HG03139 (cell line): ENCODE measurements at regions not wholly inside any gene's neighbourhood (a gene's known extent, or its start where the extent isn't known, plus 50 kb on each side); places are given as distances from the start of the nearest gene placed in this dataset.

ENCODE experiments used
- ATAC-seq: cut with Tn5 transposase; IDR thresholded peaks from one replicate; pipeline ENCODE4 v1.9.1; 2021; ENCODE audit not compliant: unreplicated experiment

DNA sequence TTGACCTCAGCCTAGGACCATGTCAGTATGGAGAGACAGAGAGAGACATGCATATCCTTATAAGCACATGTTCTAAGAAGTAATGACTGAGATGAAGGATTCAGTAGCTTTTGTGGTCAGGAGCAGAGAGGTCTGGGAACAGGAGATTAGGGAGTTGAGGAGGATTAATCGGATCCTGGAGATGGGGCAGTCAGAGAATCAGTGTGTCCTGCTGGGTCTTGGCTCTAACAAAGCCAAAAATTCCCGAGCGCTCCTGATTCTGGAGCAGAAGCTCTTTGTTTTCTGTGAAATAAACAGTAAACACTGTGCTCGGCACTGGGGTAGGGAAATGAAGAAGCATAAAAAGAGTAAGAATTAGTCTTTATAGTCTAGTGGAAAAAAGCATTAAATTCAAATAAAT, 520.0 kb upstream of the CLINT1 start:
- ATAC-seq: no peak

- no peak for ATAC-seq
These were observed 517.7 kb upstream of the CLINT1 start for GRCh38 chr5:158376679-158377078.

- no peak for ATAC-seq
These were observed 516.6 kb upstream of the CLINT1 start for GRCh38 chr5:158375531-158375930.

GRCh38 chr5:158373608-158374395, 514.9 kb upstream of the CLINT1 start:
- no peak for ATAC-seq

- no peak for ATAC-seq
These were observed 510.3 kb upstream of the CLINT1 start for GRCh38 chr5:158369241-158369640.

- ATAC-seq: no peak
These were observed 509.7 kb upstream of the CLINT1 start for GRCh38 chr5:158368686-158369085.

- ATAC-seq: no peak
These were observed 505.4 kb upstream of the CLINT1 start for GRCh38 chr5:158364367-158364766.

DNA sequence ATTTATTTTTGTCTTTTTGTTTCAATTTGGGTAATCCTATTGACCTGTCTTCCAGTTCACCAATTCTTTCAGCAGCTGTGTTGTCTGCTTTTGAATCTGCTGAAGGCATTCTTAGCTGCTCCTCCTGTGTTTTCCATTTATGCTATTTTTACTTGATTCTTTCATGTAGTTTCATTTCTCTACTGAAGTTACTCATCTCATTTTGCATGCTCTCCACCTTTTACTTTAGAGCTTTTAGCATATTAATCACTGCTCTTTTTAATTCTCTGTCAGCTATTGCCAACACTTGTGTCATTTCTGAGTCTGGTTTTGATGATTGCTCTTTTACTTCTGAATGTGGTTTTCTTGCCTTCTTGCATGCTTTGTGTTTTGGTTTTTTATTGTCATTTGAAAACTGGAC, 496.0 kb upstream of the CLINT1 start:
- no peak for ATAC-seq

GRCh38 chr5:158351485-158352125, 492.7 kb upstream of the CLINT1 start:
- ATAC-seq: no peak

DNA sequence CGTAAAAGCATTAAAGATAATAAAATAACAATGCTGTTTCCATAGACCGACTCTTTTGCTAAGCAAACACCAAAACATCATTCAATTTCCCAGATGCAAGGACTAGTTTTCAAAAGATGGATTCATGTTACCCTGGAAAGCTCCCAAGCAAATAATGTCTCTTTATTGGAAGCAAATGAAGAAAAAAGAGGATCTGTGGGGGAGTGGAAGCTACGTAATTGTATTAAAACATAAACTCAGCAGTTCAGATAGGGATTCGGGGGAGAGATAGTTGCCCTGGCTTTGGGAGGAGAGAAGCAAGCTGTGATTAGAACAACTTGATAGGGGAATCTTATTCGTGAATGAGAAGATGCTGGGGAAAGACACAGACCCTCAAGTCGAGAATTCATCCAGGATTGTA, 491.0 kb upstream of the CLINT1 start:
- no peak for ATAC-seq

- no peak for ATAC-seq
These were observed 485.4 kb upstream of the CLINT1 start for GRCh38 chr5:158344376-158344775.

- ATAC-seq: no peak
These were observed 481.7 kb upstream of the CLINT1 start for GRCh38 chr5:158340608-158341007.

DNA sequence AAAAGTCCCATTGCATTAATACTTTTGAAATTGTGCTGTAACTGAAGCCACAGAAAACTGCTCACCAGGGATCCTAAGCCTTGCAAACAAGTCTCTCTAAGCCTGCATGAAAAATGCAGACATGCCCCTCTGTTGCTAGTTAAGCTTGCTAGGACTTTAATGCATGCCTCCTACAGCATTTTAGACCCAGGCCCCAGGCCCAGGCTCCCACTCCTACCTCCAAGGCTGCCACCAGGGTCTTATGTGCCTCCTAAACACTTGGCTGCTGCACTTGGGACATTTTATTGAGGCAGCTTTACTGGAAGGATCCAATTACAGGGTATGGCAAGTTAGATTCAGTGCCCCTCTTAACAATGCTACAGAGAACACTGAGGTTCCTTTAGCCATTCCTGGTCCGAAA, 467.3 kb upstream of the CLINT1 start:
- no peak for ATAC-seq

GRCh38 chr5:158324236-158324635, 465.3 kb upstream of the CLINT1 start:
- ATAC-seq: no peak

DNA sequence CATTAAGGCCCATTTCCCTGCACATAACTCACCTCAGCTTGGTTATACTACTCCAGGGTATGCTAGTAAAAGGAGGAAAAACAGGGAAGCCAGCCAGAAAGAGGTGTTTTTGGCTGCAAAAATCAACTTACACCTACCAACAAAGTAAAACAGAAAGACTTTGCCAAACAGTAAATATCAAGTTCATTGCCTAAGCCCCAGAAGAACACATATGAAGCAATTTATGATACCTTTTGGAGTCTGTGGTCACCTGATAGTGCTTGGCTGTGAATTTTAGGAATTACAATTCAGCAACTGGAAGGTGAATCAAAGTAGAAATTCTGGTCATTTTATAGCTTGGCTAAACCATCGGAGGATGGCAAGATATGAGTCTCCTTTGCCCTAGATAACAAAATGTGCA, 463.7 kb upstream of the CLINT1 start:
- ATAC-seq: no peak

- ATAC-seq: no peak
These were observed 462.0 kb upstream of the CLINT1 start for GRCh38 chr5:158320934-158321333.

GRCh38 chr5:158320178-158320674, 461.3 kb upstream of the CLINT1 start:
- no peak for ATAC-seq

DNA sequence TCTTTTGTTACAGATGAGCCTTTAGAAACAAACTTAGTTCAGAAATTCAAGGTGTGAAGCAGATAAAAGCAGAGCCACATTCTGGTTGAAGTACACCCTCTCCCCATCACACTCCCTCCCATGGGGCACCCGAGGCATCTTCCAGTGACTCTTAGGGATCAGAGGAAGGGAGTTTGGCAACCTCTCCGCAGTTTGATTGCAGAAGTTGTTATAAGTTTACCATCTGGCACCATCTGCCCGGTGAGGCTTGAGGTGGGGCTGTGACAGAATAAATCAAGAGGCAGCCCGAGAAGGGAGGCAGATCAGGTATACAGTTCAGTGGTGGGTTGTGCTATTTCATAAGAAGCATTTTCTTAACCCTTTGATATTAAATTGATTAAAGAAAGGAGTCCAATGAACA, 458.6 kb upstream of the CLINT1 start:
- no peak for ATAC-seq

GRCh38 chr5:158313733-158314464, 455.0 kb upstream of the CLINT1 start:
- ATAC-seq: no peak

DNA sequence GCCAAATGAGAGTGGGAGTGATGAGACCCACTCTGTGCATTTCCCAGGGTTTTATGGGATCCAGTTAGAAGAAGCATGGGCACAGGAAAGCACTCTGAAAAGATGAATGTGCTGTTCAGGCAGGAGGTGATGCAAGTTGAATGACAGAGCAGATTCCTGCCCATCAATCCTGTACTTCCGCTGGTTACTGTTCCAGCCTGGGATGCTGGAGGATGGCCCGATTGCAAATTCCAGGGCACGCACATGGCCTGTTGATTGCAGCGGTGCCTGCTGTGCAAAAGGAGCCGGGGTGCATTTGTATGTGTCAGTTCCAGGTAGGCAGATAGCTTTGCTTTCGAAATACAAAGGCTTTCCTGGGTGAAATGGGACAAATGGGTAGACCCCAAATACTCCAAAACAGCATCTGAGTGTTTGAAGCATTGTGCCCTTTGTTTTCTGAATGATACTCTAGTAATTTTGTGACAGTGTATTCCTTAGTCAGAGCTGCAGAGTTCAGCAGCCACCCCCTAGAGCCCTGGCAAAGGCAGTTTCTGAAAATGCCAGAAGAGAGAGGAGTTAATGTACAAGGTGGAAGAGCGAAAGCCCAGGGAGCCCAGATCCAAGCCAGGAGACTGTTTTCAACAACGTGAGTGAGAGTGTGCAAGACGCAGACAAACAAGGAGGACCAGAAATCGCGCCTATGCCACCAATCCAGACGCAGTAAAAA, 454.2 kb upstream of the CLINT1 start:
- ATAC-seq: no peak

DNA sequence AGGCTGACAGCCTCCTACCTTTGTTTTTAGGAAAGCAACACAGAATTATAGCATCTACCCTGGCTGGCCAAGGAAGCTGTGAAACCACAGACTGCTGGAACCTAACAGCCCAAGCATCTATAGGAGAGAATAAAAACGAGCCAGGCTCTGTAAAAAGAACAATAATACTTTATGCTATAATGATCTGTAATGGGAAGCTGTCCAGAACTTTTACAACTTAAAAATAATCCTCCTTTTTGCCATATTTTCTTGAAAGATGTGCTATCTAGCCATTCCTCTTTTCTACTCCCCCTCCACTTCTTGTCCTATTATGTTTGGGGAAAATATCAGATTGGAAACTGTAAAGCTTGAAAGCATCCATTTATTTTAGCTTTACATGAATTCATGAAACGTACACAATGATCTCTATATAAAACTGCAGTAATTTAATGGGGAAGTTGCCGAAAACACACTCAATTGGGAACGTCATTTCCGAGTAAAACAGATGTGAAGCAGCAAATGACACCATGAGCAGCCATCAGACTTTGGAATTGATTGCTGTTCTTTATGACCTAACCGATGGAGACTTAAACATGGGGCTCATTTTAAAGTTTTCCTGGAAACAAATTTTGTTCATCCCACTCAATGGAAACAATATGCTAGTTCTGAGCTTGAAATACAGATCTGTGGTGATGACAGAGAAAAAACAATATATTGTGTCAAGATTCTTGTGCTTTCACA, 450.3 kb upstream of the CLINT1 start:
- no peak for ATAC-seq
